ENCODE measurements at regions not wholly inside any gene's neighbourhood (a gene's known extent, or its start where the extent isn't known, plus 50 kb on each side); places are given as distances from the start of the nearest gene placed in this dataset.

GRCh38 chr3:194738254-194739093, 52.8 kb downstream of the FAM43A start:
- DNase-seq = no peak

GRCh38 chr3:194739498-194740284, 54.0 kb downstream of the FAM43A start:
- DNase-seq = no peak

GRCh38 chr3:194740859-194741491, 55.3 kb downstream of the FAM43A start:
- DNase-seq = no peak

- no peak for DNase-seq
These were observed 56.2 kb downstream of the FAM43A start for GRCh38 chr3:194741916-194742315.

GRCh38 chr3:194744826-194745225, 59.1 kb downstream of the FAM43A start:
- no peak for DNase-seq

- no peak for DNase-seq
These were observed 59.9 kb downstream of the FAM43A start for GRCh38 chr3:194745422-194746184.

GRCh38 chr3:194748225-194748624, 62.5 kb downstream of the FAM43A start:
- no peak for DNase-seq

GRCh38 chr3:194749631-194750490, 64.2 kb downstream of the FAM43A start:
- DNase-seq = no peak

- DNase-seq = no peak
These were observed 64.8 kb downstream of the FAM43A start for GRCh38 chr3:194750491-194750828.

GRCh38 chr3:194755671-194756459, 70.2 kb downstream of the FAM43A start:
- no peak for DNase-seq

- DNase-seq = no peak
These were observed 70.7 kb downstream of the FAM43A start for GRCh38 chr3:194756460-194756779.

- no peak for DNase-seq
These were observed 71.2 kb downstream of the FAM43A start for GRCh38 chr3:194756791-194757325.

- no peak for DNase-seq
These were observed 72.0 kb downstream of the FAM43A start for GRCh38 chr3:194757647-194758061.

GRCh38 chr3:194758716-194759115, 73.0 kb downstream of the FAM43A start:
- DNase-seq = no peak

GRCh38 chr3:194760494-194761137, 74.9 kb downstream of the FAM43A start:
- no peak for DNase-seq

GRCh38 chr3:194761384-194761783, 75.7 kb downstream of the FAM43A start:
- DNase-seq = no peak

GRCh38 chr3:194766845-194767244, 81.2 kb downstream of the FAM43A start:
- DNase-seq = no peak

GRCh38 chr3:194767446-194768207, 81.9 kb downstream of the FAM43A start:
- no peak for DNase-seq

GRCh38 chr3:194768586-194768985, 82.9 kb downstream of the FAM43A start:
- no peak for DNase-seq
